ENCODE measurements at regions not wholly inside any gene's neighbourhood (a gene's known extent, or its start where the extent isn't known, plus 50 kb on each side); places are given as distances from the start of the nearest gene placed in this dataset.

DNA sequence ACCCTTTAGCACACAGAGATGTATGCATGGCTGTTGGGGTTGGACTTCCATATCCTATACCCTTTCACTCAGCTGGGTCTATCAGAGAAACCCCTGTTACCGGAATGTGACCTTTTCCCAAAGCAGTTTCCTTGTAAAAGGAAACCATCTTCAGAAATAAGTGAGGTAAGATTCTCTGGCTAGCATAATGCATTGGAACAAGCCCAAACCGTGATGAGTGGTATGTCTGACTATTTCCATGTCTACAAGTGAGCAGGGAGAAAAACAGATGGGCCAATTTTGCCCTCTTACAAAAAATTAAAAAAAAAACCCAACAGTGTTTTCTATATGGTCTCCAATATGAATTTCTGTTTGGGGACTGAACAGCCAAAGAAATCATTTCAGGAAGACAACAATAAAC is 283.9 kb downstream of the SMARCA1 start:
- no peaks in the 10 kb centered on the region for H3K9me2 ChIP-seq (replicated peaks; ENCODE audit: insufficient read depth, low read length)
- no peak for DNase-seq
- no peak overlapping the region for H2AFZ ChIP-seq (ENCODE audit: low read length)
- H3K4me1 ChIP-seq (ENCODE audit: low read length) = no peaks in the 10 kb centered on the region
- no peaks in the 10 kb centered on the region for H3F3A ChIP-seq (ENCODE audit: insufficient read depth, low read length)
- H3K9me3 ChIP-seq (replicated peaks; ENCODE audit: insufficient read depth, low read length) = no peaks in the 10 kb centered on the region
- no peak for TF ChIP-seq EZH2 (optimal IDR thresholded peaks at IDR 0.05; ENCODE audit: low read depth, low read length)
- TF ChIP-seq, protein P1, sequence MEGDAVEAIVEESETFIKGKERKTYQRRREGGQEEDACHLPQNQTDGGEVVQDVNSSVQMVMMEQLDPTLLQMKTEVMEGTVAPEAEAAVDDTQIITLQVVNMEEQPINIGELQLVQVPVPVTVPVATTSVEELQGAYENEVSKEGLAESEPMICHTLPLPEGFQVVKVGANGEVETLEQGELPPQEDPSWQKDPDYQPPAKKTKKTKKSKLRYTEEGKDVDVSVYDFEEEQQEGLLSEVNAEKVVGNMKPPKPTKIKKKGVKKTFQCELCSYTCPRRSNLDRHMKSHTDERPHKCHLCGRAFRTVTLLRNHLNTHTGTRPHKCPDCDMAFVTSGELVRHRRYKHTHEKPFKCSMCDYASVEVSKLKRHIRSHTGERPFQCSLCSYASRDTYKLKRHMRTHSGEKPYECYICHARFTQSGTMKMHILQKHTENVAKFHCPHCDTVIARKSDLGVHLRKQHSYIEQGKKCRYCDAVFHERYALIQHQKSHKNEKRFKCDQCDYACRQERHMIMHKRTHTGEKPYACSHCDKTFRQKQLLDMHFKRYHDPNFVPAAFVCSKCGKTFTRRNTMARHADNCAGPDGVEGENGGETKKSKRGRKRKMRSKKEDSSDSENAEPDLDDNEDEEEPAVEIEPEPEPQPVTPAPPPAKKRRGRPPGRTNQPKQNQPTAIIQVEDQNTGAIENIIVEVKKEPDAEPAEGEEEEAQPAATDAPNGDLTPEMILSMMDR (IDR thresholded peaks at IDR 0.05; ENCODE audit: low read length) = no peak
- TF ChIP-seq EZH2phosphoT487 (IDR thresholded peaks at IDR 0.05; ENCODE audit: low read length) = no peak
- no peaks in the 10 kb centered on the region for H3K79me2 ChIP-seq (ENCODE audit: low read length)
- H3K9ac ChIP-seq (ENCODE audit: low read length) = no peak overlapping the region
- H4K20me1 ChIP-seq (ENCODE audit: insufficient read depth, low read length) = no peaks in the 10 kb centered on the region
- no peaks in the 10 kb centered on the region for H3K36me3 ChIP-seq (replicated peaks; ENCODE audit: insufficient read depth, low read length)
- H3K4me3 ChIP-seq (ENCODE audit: low read length) = no peak overlapping the region
- H3K4me2 ChIP-seq (ENCODE audit: low read depth, low read length) = no peak overlapping the region
- H3K27ac ChIP-seq (ENCODE audit: low read length) = no peak overlapping the region
- no peaks in the 10 kb centered on the region for H3K27me3 ChIP-seq (replicated peaks; ENCODE audit: insufficient read depth, low read length)

DNA sequence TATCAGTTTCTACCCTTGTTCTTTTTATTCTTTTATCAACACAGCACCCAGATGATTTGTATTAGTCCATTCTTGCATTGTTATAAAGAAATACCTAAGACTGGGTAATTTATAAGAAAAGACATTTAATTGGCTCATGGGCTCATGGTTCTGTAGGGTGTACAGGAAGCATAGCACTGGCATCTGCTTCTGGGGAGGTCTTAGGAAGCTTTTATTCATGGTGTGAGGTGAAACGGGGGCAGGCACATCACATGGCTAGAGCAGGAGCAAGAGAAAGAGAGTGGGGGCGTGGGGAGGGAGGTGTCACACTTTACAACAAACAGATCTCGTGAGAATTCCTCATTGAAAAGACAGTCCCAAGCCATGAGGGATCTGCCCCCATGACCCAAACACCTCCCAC is 285.3 kb downstream of the SMARCA1 start:
- H3K4me2 ChIP-seq (ENCODE audit: low read depth, low read length) = no peak overlapping the region
- H4K20me1 ChIP-seq (ENCODE audit: insufficient read depth, low read length) = no peaks in the 10 kb centered on the region
- no peaks in the 10 kb centered on the region for H3K9me3 ChIP-seq (replicated peaks; ENCODE audit: insufficient read depth, low read length)
- H3K79me2 ChIP-seq (ENCODE audit: low read length) = no peaks in the 10 kb centered on the region
- DNase-seq = no peak
- H2AFZ ChIP-seq (ENCODE audit: low read length) = no peak overlapping the region
- H3K27me3 ChIP-seq (replicated peaks; ENCODE audit: insufficient read depth, low read length) = no peaks in the 10 kb centered on the region
- no peak overlapping the region for H3K27ac ChIP-seq (ENCODE audit: low read length)
- H3K4me3 ChIP-seq (ENCODE audit: low read length) = no peak overlapping the region
- no peaks in the 10 kb centered on the region for H3K9me2 ChIP-seq (replicated peaks; ENCODE audit: insufficient read depth, low read length)
- no peaks in the 10 kb centered on the region for H3F3A ChIP-seq (ENCODE audit: insufficient read depth, low read length)
- TF ChIP-seq EZH2phosphoT487 (IDR thresholded peaks at IDR 0.05; ENCODE audit: low read length) (no peak), EZH2 (optimal IDR thresholded peaks at IDR 0.05; ENCODE audit: low read depth, low read length) (no peak)
- TF ChIP-seq, protein P1 (IDR thresholded peaks at IDR 0.05; ENCODE audit: low read length) = no peak
- H3K36me3 ChIP-seq (replicated peaks; ENCODE audit: insufficient read depth, low read length) = no peaks in the 10 kb centered on the region
- H3K9ac ChIP-seq (ENCODE audit: low read length) = no peak overlapping the region
- H3K4me1 ChIP-seq (ENCODE audit: low read length) = no peaks in the 10 kb centered on the region

DNA sequence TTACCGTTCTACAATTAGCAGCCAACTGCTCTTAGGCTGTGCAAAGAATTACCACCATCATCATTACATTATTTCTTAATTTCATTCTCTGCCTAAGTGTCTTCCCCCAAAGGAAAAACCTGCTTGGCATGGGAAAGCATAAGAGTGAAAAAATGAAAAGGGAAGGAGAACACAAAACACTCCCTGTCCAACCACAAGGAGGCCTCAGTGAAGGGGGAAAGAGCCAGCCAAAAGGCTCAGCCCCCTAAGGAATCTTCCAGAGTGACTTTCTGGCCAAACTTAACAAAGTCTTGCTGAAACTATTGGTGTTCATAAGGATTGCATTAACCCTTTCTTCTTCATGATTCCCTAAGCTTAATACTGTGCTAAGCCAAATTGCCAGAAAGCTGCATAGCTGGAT is 287.4 kb downstream of the SMARCA1 start:
- DNase-seq = no peak
- no peaks in the 10 kb centered on the region for H3K79me2 ChIP-seq (ENCODE audit: low read length)
- H4K20me1 ChIP-seq (ENCODE audit: insufficient read depth, low read length) = no peaks in the 10 kb centered on the region
- no peaks in the 10 kb centered on the region for H3K27me3 ChIP-seq (replicated peaks; ENCODE audit: insufficient read depth, low read length)
- no peak overlapping the region for H3K27ac ChIP-seq (ENCODE audit: low read length)
- H3K9me2 ChIP-seq (replicated peaks; ENCODE audit: insufficient read depth, low read length) = no peaks in the 10 kb centered on the region
- no peak overlapping the region for H3K4me2 ChIP-seq (ENCODE audit: low read depth, low read length)
- no peak overlapping the region for H3K9ac ChIP-seq (ENCODE audit: low read length)
- no peaks in the 10 kb centered on the region for H3K36me3 ChIP-seq (replicated peaks; ENCODE audit: insufficient read depth, low read length)
- no peak overlapping the region for H2AFZ ChIP-seq (ENCODE audit: low read length)
- TF ChIP-seq EZH2 (optimal IDR thresholded peaks at IDR 0.05; ENCODE audit: low read depth, low read length) = no peak
- no peak for TF ChIP-seq EZH2phosphoT487 (IDR thresholded peaks at IDR 0.05; ENCODE audit: low read length)
- TF ChIP-seq, protein P1 (IDR thresholded peaks at IDR 0.05; ENCODE audit: low read length) = no peak
- H3K4me3 ChIP-seq (ENCODE audit: low read length) = no peak overlapping the region
- no peaks in the 10 kb centered on the region for H3F3A ChIP-seq (ENCODE audit: insufficient read depth, low read length)
- H3K9me3 ChIP-seq (replicated peaks; ENCODE audit: insufficient read depth, low read length) = no peaks in the 10 kb centered on the region
- H3K4me1 ChIP-seq (ENCODE audit: low read length) = no peaks in the 10 kb centered on the region
